Lower leg skin (tissue), 4 donors: ENCODE measurements at regions not wholly inside any gene's neighbourhood (a gene's known extent, or its start where the extent isn't known, plus 50 kb on each side); places are given as distances from the start of the nearest gene placed in this dataset.

ENCODE experiments used
- DNase-seq, 2 donors: peaks; one replicate each; pipeline ENCODE4 v3.0.0-alpha.2; 2019; ENCODE audit warnings: low spot score in 2 of 2
- H3K4me3 ChIP-seq: fragments of 200-600 bp; sonication (generic); 2 replicates; pipeline ENCODE4 v1.5.1; 2017; ENCODE audit warnings: mild to moderate bottlenecking, low read depth; ENCODE audit not compliant: poor library complexity, severe bottlenecking
- CTCF ChIP-seq, 3 donors: fragments of 450-650 bp; IDR thresholded peaks; one replicate each; pipeline ENCODE4 v1.5.1; 2016; ENCODE audit warnings: antibody characterized with exemption in 3 of 3, mild to moderate bottlenecking in 3 of 3, moderate library complexity in 2 of 3
- POLR2A ChIP-seq, 2 donors: fragments of 450-650 bp; IDR thresholded peaks; one replicate each; pipeline ENCODE4 v1.6.1; 2016 to 2017; ENCODE audit warnings: antibody characterized with exemption in 2 of 2, mild to moderate bottlenecking in 1 of 2, moderate library complexity in 1 of 2
- WGBS, 2 donors: methylation state at CpG; one replicate each; pipeline ENCODE4 v1.1.5; 2018; 5-methylcytosine and 5-hydroxymethylcytosine counted together
- intact Hi-C: fragments of 100-400 bp; cut with DNase I; formaldehyde crosslinking; loops from one replicate; pipeline ENCODE4 v1.15.0; 2023; ENCODE audit warnings: low total_unique reads

- WGBS, 2 donors, result 35 to 45% methylated on average over 2 of the region's 2 CpGs
- no peak overlapping the region for H3K4me3 ChIP-seq
- intact Hi-C loops, result no loop called here
- no peak for DNase-seq
- TF ChIP-seq CTCF (IDR thresholded peaks at IDR 0.05), result no peak
- no peak for TF ChIP-seq POLR2A (IDR thresholded peaks at IDR 0.05)
Observed at GRCh38 chr12:13734584-13735152, 246.7 kb downstream of the GRIN2B start.

GRCh38 chr12:13727707-13728195, 253.7 kb downstream of the GRIN2B start:
- DNase-seq, result no peak
- no peak for TF ChIP-seq CTCF (IDR thresholded peaks at IDR 0.05)
- TF ChIP-seq POLR2A (IDR thresholded peaks at IDR 0.05), result no peak
- intact Hi-C loops, result no loop called here
- H3K4me3 ChIP-seq, result no peak overlapping the region
- WGBS, 2 donors, result 14 to 15% methylated on average over 1 of the region's 1 CpG

GRCh38 chr12:13725049-13725448, 256.4 kb downstream of the GRIN2B start:
- no peak for DNase-seq
- TF ChIP-seq CTCF (IDR thresholded peaks at IDR 0.05), result no peak
- no peak for TF ChIP-seq POLR2A (IDR thresholded peaks at IDR 0.05)
- intact Hi-C loops, result no loop called here
- WGBS, 2 donors, result 29 to 36% methylated on average over 1 of the region's 1 CpG
- H3K4me3 ChIP-seq, result no peak overlapping the region

- intact Hi-C loops, result no loop called here
- TF ChIP-seq CTCF (IDR thresholded peaks at IDR 0.05) (no peak), POLR2A (IDR thresholded peaks at IDR 0.05) (no peak)
- WGBS, 2 donors, result 54 to 61% methylated on average over 1 of the region's 1 CpG
- no peak for DNase-seq
- H3K4me3 ChIP-seq, result no peak overlapping the region
Observed at GRCh38 chr12:13724136-13724535, 257.3 kb downstream of the GRIN2B start.

- TF ChIP-seq CTCF (IDR thresholded peaks at IDR 0.05) (no peak), POLR2A (IDR thresholded peaks at IDR 0.05) (no peak)
- 78 to 87% methylated on average over 2 of the region's 2 CpGs for WGBS, 2 donors
- no peak overlapping the region for H3K4me3 ChIP-seq
- intact Hi-C loops, result no loop called here
- DNase-seq, result no peak
Observed at GRCh38 chr12:13719986-13720385, 261.4 kb downstream of the GRIN2B start.

GRCh38 chr12:13718271-13718670, 263.1 kb downstream of the GRIN2B start:
- WGBS, 2 donors, result 42 to 63% methylated on average over 5 of the region's 5 CpGs
- no peak for TF ChIP-seq POLR2A (IDR thresholded peaks at IDR 0.05)
- TF ChIP-seq CTCF (IDR thresholded peaks at IDR 0.05), result no peak
- DNase-seq, result no peak
- intact Hi-C loops, result no loop called here
- H3K4me3 ChIP-seq, result no peak overlapping the region
